Cardiac muscle cell (in vitro differentiated cells and primary cell): ENCODE measurements at regions not wholly inside any gene's neighbourhood (a gene's known extent, or its start where the extent isn't known, plus 50 kb on each side); places are given as distances from the start of the nearest gene placed in this dataset.
A peak's percentile ranks its signal among the peaks of the same experiment; 100 is the strongest.
"Not testable (repeated sequence)": the region's sequence is repeated elsewhere in the genome, so short reads cannot be mapped to it uniquely, and the experiment has no call there.

Experiments
- DNase-seq, 2 donors: peaks; one replicate each; pipeline versions ENCODE4 v3.0.0 to v3.0.0-alpha.2; 2010 to 2017; ENCODE audit warnings: low read depth in 1 of 2, low spot score in 1 of 2
- H3K27ac ChIP-seq: fragments of 200-600 bp; sonication (generic); 2 replicates; pipeline ENCODE4 v1.5.1; 2016
- H3K27me3 ChIP-seq: fragments of 200-600 bp; sonication (generic); 2 replicates; pipeline ENCODE4 v1.6.0; 2016; ENCODE audit warnings: control low read depth
- H3K36me3 ChIP-seq: fragments of 200-600 bp; sonication (generic); 2 replicates; pipeline ENCODE4 v1.5.1; 2016; ENCODE audit warnings: control low read depth
- H3K4me1 ChIP-seq: fragments of 200-600 bp; sonication (generic); 2 replicates; pipeline ENCODE4 v1.8.1; 2017; ENCODE audit warnings: low read depth, mild to moderate bottlenecking, mixed run types
- H3K4me3 ChIP-seq: fragments of 200-600 bp; sonication (generic); 2 replicates; pipeline ENCODE4 v1.5.1; 2016; ENCODE audit warnings: mild to moderate bottlenecking
- H3K9me3 ChIP-seq: fragments of 200-600 bp; sonication (generic); 2 replicates; pipeline ENCODE4 v1.5.1; 2017; ENCODE audit warnings: low read depth, mild to moderate bottlenecking, control low read depth
- TF ChIP-seq, protein P1 (sequence below): IDR thresholded peaks from 2 replicates; pipeline ENCODE4 v1.5.1; 2012; ENCODE audit warnings: low read depth, mild to moderate bottlenecking, low read length

- no peak overlapping the region for H3K4me3 ChIP-seq
- H3K36me3 ChIP-seq, result no peaks in the 10 kb centered on the region
- TF ChIP-seq, protein P1, sequence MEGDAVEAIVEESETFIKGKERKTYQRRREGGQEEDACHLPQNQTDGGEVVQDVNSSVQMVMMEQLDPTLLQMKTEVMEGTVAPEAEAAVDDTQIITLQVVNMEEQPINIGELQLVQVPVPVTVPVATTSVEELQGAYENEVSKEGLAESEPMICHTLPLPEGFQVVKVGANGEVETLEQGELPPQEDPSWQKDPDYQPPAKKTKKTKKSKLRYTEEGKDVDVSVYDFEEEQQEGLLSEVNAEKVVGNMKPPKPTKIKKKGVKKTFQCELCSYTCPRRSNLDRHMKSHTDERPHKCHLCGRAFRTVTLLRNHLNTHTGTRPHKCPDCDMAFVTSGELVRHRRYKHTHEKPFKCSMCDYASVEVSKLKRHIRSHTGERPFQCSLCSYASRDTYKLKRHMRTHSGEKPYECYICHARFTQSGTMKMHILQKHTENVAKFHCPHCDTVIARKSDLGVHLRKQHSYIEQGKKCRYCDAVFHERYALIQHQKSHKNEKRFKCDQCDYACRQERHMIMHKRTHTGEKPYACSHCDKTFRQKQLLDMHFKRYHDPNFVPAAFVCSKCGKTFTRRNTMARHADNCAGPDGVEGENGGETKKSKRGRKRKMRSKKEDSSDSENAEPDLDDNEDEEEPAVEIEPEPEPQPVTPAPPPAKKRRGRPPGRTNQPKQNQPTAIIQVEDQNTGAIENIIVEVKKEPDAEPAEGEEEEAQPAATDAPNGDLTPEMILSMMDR, result no peak
- DNase-seq, result no peak
- no peaks in the 10 kb centered on the region for H3K4me1 ChIP-seq
- H3K27me3 ChIP-seq, result no peaks in the 10 kb centered on the region
- no peak overlapping the region for H3K27ac ChIP-seq
- H3K9me3 ChIP-seq, result no peaks in the 10 kb centered on the region
These were observed 89.9 kb upstream of the EPHA3 start for GRCh38 chr3:89017531-89017930.

- TF ChIP-seq, protein P1, result no peak
- no peaks in the 10 kb centered on the region for H3K27me3 ChIP-seq
- H3K4me1 ChIP-seq, result no peaks in the 10 kb centered on the region
- no peaks in the 10 kb centered on the region for H3K36me3 ChIP-seq
- no peak for DNase-seq
- no peaks in the 10 kb centered on the region for H3K9me3 ChIP-seq
- H3K4me3 ChIP-seq, result no peak overlapping the region
- H3K27ac ChIP-seq, result no peak overlapping the region
These were observed 82.2 kb upstream of the EPHA3 start for GRCh38 chr3:89025185-89025584.

DNA sequence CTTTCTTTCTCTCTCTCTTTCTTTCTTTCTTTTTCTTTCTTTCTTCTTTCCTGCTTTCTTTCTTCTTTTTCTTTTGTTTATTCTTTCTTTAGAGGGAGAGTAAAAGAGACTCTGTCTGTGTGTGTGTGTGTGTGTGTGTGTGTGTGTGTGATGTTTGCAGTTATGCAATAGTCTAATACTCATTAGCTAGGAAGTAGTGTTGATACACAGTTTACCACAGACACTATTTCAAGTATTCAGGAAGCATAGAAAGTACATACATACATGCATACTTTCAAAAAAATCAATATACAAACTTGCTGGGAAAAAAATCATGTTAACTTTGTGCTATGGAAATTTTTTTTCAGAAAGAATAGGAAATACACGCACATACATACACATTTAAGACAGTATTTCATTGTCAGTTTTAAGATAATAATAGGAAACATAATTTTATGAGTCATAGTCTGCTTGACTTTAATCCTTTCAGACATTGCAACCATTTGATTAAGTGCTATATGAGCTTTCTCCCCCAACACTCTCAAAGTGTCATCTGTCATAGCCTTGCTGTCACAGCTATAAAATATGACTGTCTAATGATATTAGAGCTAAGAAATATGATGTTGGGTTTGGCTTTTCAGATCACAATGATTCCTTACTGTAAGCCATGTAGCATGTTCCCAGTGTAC, 74.9 kb upstream of the EPHA3 start:
- Histone ChIP-seq H3K36me3 (no peaks in the 10 kb centered on the region), H3K27ac (no peak overlapping the region), H3K4me1 (no peaks in the 10 kb centered on the region), H3K9me3 (no peaks in the 10 kb centered on the region), H3K27me3 (no peaks in the 10 kb centered on the region), H3K4me3 (no peak overlapping the region)
- TF ChIP-seq, protein P1, result no peak
- DNase-seq, result peak in 1 of 2 donors; percentile 54

DNA sequence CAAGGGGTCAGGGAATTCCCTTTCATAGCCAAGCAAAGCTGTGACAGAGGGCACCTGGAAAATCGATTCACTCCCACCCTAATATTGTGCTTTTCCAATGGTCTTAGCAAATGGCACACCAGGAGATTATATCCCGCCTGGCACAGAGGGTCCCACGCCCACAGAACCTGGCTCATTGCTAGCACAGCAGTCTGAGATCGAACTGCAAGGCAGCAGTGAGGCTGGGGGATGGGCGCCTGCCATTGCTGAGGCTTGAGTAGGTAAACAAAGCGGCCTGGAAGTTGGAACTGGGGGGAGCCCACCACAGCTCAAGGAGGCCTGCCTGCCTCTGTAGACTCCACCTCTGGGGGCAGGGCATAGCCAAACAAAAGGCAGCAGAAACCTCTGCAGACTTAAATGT, 72.7 kb upstream of the EPHA3 start:
- not testable (repeated sequence) for H3K36me3 ChIP-seq, DNase-seq, H3K4me1 ChIP-seq, H3K9me3 ChIP-seq, H3K4me3 ChIP-seq, H3K27me3 ChIP-seq, H3K27ac ChIP-seq

DNA sequence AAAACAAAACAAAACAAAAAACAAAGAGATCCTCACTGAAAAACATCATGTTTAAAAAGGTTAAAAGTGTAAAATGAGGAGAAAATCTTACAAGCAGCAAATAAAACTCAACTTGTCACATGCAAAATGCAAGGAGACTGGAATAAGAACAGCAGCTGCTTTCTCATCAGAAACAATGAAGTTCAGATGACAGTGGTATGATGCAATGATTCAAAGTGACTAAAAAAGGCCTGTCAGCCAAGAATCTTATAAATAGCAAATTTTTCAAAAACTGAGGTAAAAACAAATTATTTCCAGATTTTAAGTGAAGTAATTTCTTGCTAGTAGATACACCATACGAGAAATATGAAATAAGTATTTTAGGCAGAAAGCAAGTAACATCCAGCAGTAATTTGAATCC, 68.6 kb upstream of the EPHA3 start:
- Histone ChIP-seq H3K27me3 (no peaks in the 10 kb centered on the region), H3K4me1 (no peaks in the 10 kb centered on the region), H3K27ac (no peak overlapping the region), H3K9me3 (no peaks in the 10 kb centered on the region), H3K4me3 (no peak overlapping the region), H3K36me3 (no peaks in the 10 kb centered on the region)
- DNase-seq, result no peak
- TF ChIP-seq, protein P1, result no peak

GRCh38 chr3:89042236-89042835, 65.1 kb upstream of the EPHA3 start:
- Histone ChIP-seq H3K27ac (no peak overlapping the region), H3K36me3 (no peaks in the 10 kb centered on the region), H3K4me3 (no peak overlapping the region), H3K27me3 (no peaks in the 10 kb centered on the region), H3K9me3 (no peaks in the 10 kb centered on the region), H3K4me1 (no peaks in the 10 kb centered on the region)
- no peak for DNase-seq
- TF ChIP-seq, protein P1, result no peak
